Neural crest cell (in vitro differentiated cells): ENCODE measurements at regions not wholly inside any gene's neighbourhood (a gene's known extent, or its start where the extent isn't known, plus 50 kb on each side); places are given as distances from the start of the nearest gene placed in this dataset.
A peak's percentile ranks its signal among the peaks of the same experiment; 100 is the strongest.

ENCODE experiments used
- DNase-seq: peaks from one replicate; pipeline ENCODE4 v3.0.0; 2021; ENCODE audit warnings: low read depth, mixed read lengths, low spot score
- H3K27ac Mint-ChIP-seq: one replicate; pipeline ENCODE4 v1.8.0; 2021; ENCODE audit warnings: mild to moderate bottlenecking, mixed read lengths; ENCODE audit not compliant: unreplicated experiment
- H3K27me3 Mint-ChIP-seq: 2 replicates; pipeline ENCODE4 v1.8.0; 2021; ENCODE audit warnings: low read depth, mild to moderate bottlenecking, mixed read lengths
- H3K36me3 Mint-ChIP-seq: 2 replicates; pipeline ENCODE4 v1.8.0; 2021; ENCODE audit warnings: low read depth, mild to moderate bottlenecking, mixed read lengths
- H3K4me1 Mint-ChIP-seq: 2 replicates; pipeline ENCODE4 v1.8.0; 2021; ENCODE audit warnings: mixed read lengths
- H3K4me3 Mint-ChIP-seq: one replicate; pipeline ENCODE4 v1.8.0; 2021; ENCODE audit warnings: mild to moderate bottlenecking, mixed read lengths
- H3K9me3 Mint-ChIP-seq: 2 replicates; pipeline ENCODE4 v1.8.0; 2021; ENCODE audit warnings: mixed read lengths
- CTCF ChIP-seq: fragments of 200-600 bp; sonication (generic); conservative IDR thresholded peaks from 2 replicates; pipeline ENCODE4 v1.5.0; 2021; ENCODE audit warnings: antibody characterized with exemption, mild to moderate bottlenecking

DNA sequence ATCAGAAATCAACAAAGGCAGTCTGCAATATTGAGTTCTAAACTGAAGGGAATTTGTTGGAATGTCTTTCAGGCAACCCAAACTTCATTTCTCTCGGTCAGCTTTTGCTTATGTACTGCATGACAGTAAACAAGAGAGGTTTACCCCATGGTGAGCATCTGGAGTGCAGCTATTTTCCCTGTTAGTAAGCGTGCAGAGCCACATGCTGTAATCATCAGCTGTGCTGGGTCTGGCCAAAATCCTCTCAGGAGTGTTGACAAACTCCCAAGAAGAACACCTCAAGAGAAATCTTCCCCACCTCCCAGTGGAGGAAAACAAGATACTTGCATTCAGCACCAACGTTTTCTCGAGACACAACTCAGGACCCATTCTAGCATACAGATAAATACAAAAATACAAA lies 83.6 kb upstream of the ADAMTSL1 start:
- Mint-ChIP-seq H3K36me3 (no peaks in the 10 kb centered on the region), H3K9me3 (no peaks in the 10 kb centered on the region), H3K4me1 (no peaks in the 10 kb centered on the region)

DNA sequence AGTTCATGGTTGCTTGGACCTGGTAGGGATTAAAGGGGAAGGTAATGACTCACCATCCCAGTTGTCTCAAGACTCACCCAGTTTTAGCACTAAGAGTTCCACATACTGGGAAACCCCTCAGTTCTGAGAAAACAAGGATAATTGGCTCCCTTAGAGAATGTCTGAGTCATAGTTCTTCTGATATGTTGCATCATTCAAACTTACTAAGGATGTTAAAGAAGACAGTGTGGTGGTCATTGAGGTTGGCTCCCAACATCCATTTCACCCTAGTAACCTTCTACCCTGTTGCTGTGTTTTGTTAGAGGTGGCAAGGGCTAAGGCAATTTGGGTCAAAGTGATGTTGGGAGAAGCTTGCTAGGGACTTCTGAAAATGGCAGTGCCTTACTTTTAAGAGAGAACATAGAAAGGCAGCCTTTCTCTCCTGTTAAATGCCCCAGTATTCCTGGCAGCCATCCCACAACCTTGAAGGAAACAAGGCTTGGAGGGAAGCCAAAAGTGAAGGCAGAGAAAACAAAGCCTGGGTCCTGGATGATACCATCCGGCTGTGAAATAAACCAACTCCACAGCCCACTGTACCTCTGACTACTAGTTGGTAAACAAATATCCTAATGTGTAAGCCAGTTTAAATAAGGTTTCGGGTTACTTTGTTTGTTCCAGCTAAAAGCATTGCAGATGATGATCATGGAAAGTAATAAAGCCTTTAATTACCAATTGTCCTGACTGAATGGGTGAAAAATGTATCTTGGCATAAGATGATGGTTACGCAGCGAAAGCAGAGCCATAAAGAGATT lies 80.4 kb upstream of the ADAMTSL1 start:
- no peaks in the 10 kb centered on the region for H3K9me3 Mint-ChIP-seq
- no peaks in the 10 kb centered on the region for H3K36me3 Mint-ChIP-seq
- no peak for DNase-seq
- TF ChIP-seq CTCF: no peak
- no peaks in the 10 kb centered on the region for H3K27me3 Mint-ChIP-seq
- no peak overlapping the region for H3K4me3 Mint-ChIP-seq
- no peaks in the 10 kb centered on the region for H3K4me1 Mint-ChIP-seq
- H3K27ac Mint-ChIP-seq: no peak overlapping the region

More for the DNA sequence above, 83.6 kb upstream of the ADAMTSL1 start:
- Mint-ChIP-seq H3K4me3 (no peak overlapping the region), H3K27ac (no peak overlapping the region), H3K27me3 (no peaks in the 10 kb centered on the region)
- no peak for TF ChIP-seq CTCF
- no peak for DNase-seq

DNA sequence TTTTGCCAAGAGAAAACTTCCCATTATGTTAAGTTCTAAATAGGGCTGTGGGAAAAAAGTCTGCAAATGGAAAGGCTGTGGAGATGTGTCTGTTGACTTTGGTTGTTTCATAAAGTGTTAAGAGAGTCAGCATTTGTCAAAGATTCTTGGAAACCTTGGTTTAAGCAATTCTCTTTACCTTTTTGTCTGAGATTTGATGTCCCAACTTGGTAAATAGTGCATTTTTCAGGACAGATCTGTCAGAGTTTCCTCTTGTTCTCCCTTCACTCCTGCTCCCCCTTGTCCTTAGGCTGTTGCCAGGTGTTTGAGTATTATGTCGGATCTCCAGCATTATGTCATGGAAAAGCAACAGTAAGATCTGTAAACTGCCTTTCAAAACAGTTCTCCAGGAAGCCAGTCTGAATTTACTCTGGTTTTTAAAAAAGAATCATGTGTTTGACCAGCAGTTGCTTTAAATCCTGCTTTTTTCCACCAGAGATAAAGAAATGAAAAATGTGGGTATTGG lies 79.1 kb upstream of the ADAMTSL1 start:
- no peak for TF ChIP-seq CTCF
- Mint-ChIP-seq H3K27me3 (no peaks in the 10 kb centered on the region), H3K9me3 (no peaks in the 10 kb centered on the region), H3K4me1 (no peaks in the 10 kb centered on the region), H3K4me3 (no peak overlapping the region), H3K36me3 (no peaks in the 10 kb centered on the region), H3K27ac (no peak overlapping the region)
- no peak for DNase-seq

- H3K27ac Mint-ChIP-seq: no peak overlapping the region
- DNase-seq: no peak
- H3K36me3 Mint-ChIP-seq: no peaks in the 10 kb centered on the region
- H3K9me3 Mint-ChIP-seq: no peaks in the 10 kb centered on the region
- no peaks in the 10 kb centered on the region for H3K4me1 Mint-ChIP-seq
- H3K4me3 Mint-ChIP-seq: no peak overlapping the region
- no peaks in the 10 kb centered on the region for H3K27me3 Mint-ChIP-seq
- TF ChIP-seq CTCF: peak; percentile 34
These were observed 77.7 kb upstream of the ADAMTSL1 start for GRCh38 chr9:18396102-18396728.

DNA sequence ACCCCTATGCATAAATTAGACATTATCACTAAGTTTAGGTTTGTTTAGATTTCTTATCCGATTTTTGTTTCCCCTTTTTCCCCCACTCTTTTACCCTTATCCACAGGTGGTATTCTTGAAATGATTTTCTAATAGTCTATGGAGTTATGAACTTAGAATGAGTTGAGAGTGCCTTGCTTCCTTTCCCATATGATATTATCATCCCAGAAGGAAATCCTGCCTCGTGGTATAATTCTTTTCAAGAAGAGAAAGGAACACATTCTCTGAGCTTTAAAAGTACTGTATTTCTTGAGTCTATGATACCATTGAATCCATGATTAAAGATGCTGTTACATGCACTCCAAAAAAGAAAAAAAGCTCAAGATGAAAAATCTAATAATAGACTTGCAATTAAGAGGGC lies 76.9 kb upstream of the ADAMTSL1 start:
- Mint-ChIP-seq H3K4me1 (no peaks in the 10 kb centered on the region), H3K9me3 (no peaks in the 10 kb centered on the region), H3K4me3 (no peak overlapping the region), H3K27me3 (no peaks in the 10 kb centered on the region), H3K36me3 (no peaks in the 10 kb centered on the region), H3K27ac (no peak overlapping the region)
- no peak for TF ChIP-seq CTCF
- no peak for DNase-seq
